Suppressor macrophage treated with lipopolysaccharide for 1 hour (primary cell): ENCODE measurements at regions not wholly inside any gene's neighbourhood (a gene's known extent, or its start where the extent isn't known, plus 50 kb on each side); places are given as distances from the start of the nearest gene placed in this dataset.
"Not testable (repeated sequence)": the region's sequence is repeated elsewhere in the genome, so short reads cannot be mapped to it uniquely, and the experiment has no call there.

Experiments used
- DNase-seq, 3 donors: peaks; one replicate each; pipeline ENCODE4 v3.0.0-alpha.2; 2020 to 2022

DNA sequence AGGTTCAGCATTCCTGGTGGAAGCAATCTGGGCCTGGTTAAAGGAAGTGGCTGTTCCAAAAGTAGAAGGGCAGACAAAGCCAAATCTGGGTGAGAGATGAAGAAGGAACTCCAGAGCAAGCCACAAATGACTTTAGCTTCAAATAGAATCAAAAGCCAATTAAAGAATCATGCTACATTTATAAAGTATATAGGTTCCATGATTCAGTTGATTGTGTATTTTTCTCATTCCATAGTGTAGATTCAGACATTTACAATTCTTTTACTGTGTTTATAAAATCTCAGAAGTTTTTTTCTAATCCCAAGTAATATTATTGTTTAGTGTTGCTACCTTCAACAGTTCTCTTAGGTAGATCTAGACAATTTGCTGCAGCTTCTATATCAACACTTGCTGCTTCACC lies 262.0 kb downstream of the PLK2 start:
- DNase-seq = no peak

DNA sequence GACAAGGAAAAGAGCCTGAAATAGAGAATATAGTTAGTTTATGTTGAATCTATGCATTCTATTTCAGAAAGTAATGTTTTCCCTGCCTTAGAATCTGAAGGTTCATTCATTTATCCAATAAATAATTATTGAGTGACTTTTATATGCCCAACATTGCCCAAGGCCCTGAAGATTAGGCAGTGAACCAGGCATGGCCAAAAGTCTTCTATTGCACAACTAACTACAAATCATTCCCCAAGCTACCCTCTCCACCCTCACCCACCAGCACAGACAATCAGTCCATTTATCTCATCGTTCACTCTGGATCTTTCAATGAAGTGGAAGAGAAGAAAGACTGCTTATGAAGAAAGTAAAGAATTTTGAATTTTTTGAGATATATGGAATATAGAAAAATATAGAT lies 268.4 kb downstream of the PLK2 start:
- DNase-seq = no peak

DNA sequence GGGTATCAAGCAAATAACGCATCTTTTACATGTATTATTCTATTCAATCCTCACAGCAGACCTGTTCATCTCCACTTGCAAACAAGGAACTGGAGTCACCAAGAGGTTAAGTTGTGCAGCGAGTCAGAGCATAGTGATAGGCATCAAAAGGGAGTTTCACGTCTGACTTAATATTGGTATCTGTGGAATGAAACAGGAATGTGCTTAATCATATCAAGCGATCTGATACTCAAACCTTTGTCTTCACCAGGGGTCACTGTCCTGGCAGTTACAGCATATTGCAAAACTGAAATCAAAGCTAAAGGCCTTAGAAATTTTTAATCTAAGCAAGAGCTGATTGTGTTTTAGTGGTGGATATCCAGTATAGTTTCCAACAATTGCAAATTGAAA lies 271.6 kb downstream of the PLK2 start:
- peak in 1 of 3 donors; percentile 6 for DNase-seq

DNA sequence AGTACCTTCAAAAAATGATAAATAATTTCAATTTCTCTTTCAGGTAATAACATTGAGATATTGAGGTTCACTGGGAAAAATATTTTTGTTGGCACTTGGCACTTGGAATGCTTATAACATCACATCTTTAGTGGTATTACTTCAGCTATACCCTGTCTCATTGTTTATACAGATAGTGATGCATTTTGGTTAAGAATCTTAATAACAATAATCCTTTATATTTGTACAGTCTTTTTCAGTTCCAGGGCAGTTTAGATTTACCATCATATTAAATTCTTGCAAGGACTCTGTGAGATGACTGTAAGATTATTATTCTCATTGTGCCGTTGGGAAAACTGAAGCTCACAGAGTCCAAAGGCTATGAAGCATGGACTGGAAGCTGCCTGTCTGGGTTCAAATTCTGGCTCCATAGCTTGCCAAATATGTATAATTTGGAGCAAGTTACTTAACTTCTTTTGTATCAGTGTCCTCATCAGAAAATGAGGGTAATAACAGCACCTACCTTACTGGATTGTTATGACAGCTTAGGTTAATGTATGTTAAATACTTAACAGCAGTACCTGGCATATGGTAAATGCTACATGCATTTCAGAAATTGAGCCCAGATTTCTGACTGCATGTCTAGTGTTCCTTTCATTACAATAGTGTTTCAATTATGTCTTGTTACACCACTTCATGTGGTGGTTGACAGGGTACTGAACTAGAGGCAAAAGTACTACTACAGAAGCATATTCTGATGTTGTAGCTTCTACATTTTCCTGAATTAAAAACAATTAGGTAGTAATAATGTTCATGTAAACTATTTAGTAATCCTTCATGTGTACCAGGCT lies 272.2 kb downstream of the PLK2 start:
- DNase-seq = no peak

DNA sequence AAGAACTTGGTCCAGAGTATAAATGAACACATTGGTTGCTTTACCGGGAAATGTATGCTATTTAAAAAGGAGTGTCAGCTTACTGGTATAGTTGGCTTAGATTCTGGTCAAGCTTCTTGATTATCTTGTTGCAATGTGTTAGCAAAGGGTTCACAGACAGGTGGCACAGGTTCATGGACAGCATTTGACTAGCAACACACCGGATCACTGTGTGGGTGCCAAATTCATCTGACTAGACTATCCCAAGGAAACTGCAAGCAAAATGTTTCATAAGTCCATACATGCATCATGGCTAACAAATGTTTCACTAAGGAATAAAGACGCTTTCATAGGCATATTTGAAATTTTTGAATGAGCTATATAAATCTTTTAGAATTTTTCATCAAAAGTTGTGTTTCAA lies 274.1 kb downstream of the PLK2 start:
- DNase-seq = no peak

DNA sequence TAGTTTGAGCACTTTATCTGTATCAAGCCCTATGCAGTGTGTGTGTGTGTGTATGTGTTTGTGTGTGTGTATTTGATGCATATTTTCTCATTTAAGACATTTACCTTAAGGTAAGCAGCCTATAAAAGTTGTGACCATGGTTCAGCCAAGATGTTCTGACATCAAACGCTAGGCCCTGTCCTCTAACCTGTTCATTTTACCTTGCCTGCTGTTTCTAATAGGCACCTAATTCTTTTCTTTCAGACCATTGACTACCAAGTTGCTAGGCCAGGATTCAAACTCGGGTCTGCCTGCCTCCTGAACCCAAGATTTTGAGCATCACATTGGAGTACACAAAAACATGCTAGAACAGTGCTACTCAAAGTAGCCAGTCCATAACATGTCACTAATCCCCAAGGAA lies 274.5 kb downstream of the PLK2 start:
- no peak for DNase-seq

DNA sequence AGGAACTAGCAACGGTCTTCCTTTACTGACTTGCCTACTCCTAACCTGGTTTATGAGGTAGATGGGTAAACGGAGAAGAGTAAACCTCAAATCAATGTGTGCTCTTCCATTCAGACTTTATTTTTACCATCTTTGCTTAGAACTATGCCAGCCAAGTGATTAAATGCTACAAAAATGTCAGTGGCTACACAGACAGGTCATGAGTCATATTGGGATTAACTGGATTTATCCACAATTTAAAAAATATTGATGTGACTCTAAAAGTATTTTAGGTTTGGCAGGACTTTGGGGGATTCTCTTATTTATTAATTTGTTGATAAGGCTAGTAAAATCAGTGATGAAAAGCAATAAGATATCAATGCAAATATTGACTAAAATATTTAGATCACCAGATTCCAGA lies 275.0 kb downstream of the PLK2 start:
- DNase-seq = no peak

DNA sequence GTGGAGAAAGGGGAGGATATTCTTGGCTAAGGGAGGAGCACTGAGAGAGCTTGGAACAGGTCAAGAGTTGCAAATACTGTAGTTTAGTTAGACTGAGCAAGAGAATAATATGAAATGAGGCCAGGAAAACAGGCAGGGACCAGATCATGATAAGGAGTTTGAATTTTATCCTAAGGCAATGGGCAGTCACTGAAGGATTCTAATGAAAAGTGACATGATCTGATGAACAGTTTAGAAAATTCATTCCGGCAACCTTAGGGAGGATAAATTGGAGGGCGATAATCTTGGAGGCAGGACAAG lies 276.1 kb downstream of the PLK2 start:
- DNase-seq = no peak

DNA sequence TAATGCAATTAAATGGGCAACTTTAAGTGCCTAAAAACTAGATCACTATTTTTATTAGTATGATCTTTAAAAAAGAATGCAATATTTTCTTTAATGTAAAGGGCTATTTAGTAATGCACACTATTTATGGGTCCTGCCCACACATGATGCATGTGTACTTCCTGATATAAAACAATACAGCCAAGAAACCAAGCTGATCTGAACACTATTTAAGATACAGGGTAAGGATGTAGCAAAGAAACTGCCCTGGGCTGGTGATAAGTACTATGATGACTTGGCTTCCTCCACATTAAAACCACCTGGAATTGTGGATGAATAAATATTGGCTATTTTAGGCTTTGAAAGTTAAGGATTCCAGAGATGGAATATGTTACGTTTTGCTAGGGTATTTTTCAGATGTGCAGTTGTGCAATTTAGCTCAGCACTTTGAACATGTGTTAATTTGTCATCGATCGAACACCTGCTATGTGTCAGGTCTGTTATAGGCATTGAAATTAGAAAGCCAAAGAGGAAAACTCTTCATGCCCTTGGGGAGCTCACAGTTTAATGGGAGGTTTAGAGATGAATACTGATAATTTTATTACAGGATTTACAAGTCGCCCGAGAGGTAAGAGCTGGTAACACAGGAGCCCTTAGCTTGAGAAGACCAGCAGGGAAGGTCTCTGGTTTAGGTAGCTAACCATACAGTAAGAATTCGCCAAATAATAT lies 276.7 kb downstream of the PLK2 start:
- no peak for DNase-seq

DNA sequence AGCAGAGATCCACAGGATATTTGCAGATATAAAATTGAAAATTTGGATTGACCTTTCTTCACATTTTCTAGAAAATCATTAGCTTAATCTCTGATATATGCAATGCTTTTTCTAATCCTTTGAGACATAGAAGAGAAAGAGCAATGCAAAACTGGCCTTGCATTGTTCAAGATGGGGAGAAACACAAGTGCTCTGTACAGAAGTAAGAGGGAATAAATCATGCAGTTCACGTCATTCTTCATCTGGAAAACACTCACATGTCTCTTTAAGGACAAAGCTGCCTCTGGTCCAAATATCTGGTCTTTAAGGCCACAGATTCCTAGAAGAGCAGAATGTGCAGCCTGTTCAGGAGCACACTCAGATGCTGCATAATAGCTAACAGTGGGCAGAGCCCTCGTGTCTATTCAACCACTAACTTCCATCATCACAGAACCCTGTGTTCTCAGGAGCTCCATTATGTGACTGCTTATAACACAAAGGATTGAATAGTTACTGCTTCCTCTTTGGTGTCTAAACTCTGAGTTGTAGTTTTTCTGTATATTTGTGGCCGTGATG lies 277.5 kb downstream of the PLK2 start:
- DNase-seq = no peak

DNA sequence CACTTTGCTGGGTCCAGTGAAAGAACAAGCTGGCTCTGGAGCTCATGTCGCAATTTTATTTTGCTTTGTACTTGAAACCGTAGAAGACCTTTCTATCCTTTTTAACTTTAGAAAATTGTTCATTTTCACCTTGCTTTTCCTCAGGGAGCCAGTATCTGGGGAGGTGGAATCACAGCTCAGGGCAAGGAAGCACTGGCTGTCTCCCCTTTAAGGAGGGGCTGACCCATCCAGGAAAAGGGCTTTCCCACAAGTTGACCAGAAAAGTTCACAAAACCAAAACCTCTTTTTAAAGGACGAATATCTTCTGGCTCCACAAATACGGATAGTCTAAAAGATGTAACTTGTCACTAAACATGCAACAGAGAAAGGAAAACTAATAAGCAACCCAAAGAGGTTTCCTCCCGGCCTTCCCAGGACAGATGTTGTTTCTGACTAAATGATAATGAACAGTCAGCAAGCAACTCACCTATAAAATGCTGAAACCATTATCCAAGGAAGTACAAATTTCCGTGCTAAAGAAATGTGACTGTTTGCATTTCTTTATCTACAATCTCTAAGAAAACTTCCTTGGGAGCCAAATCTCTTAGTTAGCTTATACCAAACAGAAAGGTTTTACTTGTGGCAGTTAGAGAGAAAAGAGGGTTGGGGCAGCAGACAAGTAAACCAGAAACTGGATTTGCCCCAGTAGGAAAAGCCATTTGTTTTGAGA lies 278.2 kb downstream of the PLK2 start:
- no peak for DNase-seq

DNA sequence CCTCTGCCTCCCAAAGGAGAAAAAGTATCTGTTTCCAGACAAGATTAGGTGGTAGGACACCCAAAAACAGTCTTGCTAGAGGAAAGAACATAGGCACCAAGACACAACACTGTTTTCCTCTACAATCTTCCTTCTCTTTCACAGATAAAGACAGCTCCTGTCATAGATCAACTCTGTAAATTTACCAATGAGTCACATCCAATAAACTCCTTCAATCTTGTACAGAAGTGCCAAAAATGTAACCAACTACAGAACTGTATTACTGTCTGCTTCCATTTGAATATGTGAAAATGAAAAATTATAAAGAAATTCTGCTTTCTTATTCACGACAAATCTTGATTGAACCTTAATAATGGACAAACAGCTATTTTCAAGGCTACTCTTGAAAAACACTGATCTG lies 286.9 kb downstream of the PLK2 start:
- DNase-seq = no peak

DNA sequence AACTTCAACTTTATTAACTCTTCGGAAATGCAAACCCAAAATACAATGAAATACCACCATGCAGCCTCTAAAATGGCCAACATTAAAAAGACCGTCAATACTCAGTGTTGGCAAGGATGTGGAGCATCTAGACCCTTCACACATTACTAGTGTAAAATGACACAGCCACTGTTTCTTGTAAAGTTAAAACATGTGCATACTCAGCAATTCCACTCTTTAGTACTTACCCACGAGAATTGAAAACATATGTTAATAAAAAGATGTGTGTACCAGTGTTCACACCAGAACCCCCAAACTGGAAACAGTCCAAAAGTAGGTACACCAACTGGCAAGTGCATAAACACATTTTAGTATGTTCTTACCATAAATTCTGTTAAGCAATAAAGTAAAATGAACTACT lies 294.7 kb downstream of the PLK2 start:
- DNase-seq = no peak

DNA sequence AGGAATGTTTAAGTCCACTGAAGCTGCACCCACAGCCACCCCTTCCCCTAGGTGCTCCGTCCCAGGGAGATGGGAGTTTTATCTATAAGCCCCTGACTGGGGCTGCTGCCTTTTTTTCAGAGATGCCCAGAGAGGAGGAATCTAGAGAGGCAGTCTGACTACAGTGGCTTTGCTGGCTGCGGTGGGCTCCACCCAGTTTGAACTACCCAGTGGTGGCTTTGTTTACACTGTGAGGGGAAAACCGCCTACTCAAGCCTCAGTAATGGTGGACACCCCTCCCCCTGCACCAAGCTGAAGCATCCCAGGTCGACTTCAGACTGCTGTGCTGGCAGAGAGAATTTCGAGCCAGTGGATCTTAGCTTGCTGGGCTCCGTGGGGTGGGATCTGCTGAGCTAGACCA lies 298.0 kb downstream of the PLK2 start:
- DNase-seq = not testable (repeated sequence)

DNA sequence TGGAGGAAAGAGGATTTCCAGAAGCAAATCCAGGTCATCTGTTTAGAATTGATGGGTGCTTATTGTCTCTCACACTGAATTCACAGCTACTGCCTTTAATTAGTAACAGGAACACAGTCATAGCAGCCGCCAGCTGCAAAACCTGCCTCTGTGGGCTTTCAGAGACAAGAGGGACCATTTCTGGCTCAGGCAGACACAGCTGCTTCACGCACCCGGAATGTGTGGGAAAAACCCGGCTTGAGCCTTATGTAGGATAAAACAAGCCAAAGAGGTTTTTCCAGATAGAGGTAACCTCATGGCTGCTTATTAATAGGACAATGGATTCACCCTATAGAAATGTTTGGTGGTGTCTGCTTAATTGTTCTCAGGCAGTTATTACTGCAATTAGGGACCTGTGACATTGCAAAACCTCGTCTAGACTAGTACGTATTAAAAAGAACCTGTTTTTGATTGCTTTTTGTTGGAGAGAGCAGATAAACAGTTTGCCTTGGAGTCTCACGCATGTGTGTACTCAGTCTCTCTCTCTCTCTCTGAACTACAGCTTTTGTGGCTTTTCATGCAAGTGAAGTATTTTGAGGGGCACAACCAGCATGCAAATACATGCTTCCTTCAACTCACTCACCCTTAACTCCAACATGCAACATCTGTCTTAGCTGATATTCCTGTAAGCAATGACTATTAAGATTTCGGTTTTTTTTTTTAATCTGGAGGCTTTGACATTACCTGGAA lies 302.7 kb downstream of the PLK2 start:
- DNase-seq = no peak

DNA sequence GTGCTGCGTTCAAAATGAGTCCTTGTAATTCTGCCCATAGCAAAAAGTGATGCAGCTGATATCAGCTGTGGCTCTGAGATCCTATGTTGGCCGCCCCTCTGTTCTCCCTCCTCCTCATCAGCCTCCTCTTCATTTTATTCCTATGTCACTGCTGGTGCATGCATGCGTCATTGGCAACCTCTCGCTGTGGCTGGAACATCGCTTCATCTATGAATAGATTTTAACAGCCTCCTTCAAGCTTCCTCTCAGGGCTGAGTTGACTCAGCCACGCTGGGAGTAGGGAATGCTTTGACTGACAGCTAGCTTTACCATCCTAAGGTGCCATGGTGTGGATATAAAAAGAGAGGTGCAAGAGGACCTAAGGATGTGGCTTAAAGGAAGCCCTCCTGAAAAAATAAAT lies 303.5 kb downstream of the PLK2 start:
- no peak for DNase-seq

DNA sequence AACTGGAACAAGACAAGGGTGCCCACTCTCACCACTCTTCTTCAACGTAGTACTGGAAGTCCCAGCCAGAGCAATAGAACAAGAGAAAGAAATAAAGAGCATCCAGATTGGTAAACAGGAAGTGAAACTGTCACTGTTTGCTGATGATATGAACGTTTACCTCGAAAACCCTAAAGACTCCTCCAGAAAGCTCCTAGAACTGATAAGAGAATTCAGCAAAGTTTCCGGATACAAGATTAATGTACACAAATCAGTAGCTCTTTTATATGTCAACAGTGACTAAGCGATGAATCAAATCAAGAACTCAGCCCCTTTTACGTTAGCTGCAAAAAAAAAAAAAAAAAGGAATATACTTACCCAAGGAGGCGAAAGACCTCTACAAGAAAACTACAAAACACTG lies 306.6 kb downstream of the PLK2 start:
- no peak for DNase-seq

DNA sequence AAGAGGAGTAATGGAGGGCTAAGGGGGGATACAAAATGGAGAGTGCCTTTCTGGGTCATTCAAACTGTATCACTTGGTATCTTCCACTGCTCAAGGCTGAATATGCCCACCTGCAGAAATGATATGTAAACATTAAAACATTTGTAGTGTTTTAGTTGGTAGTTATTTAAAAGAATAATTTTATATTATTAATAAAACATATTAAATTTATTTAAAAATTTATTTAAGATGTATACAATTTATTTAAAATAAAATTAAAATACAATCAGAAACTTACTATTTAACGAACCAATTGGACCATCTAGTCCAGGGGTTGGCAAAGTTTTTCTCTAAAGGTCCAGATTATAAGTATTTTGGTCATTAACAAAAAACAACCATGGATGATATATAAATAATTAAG lies 308.5 kb downstream of the PLK2 start:
- no peak for DNase-seq

DNA sequence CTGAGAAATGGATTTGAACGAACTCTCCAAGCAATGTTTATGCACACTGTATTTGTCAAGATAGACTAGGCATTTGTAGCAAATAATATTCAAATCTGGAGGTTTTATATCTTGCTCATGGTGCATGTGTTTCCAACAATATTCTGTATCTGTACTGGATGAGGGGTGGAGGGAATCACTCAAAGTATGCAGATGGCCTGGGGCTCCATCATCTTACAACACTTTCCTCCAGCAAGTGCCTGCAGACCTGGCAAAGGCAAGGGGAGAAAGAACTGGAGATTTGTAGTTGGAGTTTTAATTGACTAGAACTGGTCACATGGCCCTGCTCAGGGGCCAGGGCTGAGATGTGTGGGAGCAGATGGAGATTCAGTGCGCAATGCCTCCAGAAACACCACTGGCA lies 309.0 kb downstream of the PLK2 start:
- no peak for DNase-seq

DNA sequence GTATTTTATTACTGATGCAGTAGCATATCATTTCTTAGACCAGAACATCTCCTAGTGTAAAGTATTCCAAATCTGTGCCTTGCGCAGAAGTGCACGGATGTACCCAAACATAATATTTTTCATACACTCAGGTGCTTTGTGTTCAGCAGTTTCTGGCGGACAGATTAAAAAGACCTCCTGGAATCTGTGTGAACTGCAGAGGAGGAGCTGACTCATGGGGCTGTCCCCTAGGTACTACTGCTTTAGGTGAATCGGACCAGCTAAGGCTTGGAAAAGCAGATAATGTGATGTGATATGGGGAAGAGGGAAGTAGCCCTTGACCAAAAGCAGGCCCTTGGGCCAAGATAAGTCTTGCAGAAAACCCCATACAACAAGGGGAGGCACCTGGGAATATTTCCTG lies 310.1 kb downstream of the PLK2 start:
- no peak for DNase-seq

DNA sequence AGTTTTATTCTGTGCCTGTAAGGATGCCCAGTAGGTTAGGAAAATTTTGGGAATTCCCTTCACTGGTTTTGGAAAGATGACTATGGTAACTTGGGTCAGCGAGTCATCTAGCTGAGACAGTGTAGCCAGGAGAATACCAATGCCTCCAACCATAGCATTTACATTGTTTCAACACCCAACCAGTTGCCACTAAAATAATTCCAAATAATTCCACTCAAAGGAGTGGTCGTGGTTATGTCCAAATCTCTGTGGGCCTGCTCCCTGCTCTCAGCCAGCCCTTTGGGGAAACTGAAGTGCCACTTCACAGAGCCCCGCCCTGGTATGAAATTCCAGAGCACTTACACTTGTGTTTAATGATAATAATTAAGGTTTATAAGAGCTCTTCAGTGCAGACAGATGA lies 310.5 kb downstream of the PLK2 start:
- DNase-seq = peak; percentile 2 to 22 (median 15)

DNA sequence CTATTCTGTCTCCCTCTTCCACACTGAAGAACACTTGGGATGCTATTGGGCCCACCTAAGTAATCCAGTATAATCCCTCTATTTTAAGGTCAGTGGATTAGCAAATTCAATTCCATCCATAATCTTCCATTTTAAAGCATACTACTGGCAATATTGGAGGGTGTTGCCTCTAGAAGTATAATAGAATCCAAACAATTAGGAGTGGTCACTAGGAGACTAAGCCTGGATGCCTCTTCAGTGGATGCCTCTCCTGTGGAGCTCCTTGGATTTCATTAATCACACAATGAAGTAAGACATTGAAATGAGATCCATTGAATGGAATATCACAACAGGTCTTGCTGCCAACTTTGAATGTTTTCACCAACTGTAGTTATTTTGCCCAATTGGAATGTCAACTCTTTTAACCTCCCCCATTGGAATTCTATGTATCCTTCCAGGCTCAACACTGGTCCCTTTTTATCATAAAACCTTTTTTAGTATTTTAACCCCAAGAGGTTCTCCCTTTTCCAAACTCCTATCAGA lies 311.6 kb downstream of the PLK2 start:
- DNase-seq = no peak

DNA sequence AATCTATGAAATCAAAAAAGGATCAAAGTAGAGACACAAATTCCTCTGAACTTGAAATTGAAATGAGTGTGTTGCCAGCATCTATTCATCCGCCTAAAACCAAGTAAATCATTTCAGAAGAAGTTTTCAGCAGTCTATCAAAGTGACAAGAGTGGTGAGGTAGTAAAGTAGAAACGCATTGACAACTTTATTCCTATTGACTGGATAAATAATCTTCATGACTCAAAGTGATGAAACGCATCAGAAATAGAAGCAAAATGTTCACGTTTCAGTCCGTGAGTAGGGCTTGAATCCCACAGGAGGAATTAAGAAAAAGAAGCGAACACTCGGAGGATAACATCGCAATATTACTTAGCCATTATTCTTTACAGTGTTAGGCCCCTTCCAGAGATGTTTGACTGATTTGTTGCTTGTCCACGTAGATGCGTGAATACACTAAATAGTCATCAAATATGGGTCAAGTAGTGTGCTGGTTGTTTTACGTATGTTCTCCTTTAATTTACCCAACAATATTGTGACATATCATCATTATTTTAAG lies 314.4 kb downstream of the PLK2 start:
- no peak for DNase-seq
